Hepatocyte (in vitro differentiated cells): ENCODE measurements at regions not wholly inside any gene's neighbourhood (a gene's known extent, or its start where the extent isn't known, plus 50 kb on each side); places are given as distances from the start of the nearest gene placed in this dataset.

ENCODE experiments used
- CTCF ChIP-seq: fragments of 200-600 bp; sonication (generic); IDR thresholded peaks from 2 replicates; pipeline ENCODE4 v1.5.1; 2016; ENCODE audit warnings: antibody characterized with exemption, mild to moderate bottlenecking; ENCODE audit not compliant: poor library complexity
- EZH2 ChIP-seq: fragments of 200-600 bp; sonication (generic); IDR thresholded peaks from 2 replicates; pipeline ENCODE4 v1.6.1; 2016; ENCODE audit warnings: antibody characterized with exemption, mild to moderate bottlenecking, borderline replicate concordance
- EZH2phosphoT487 ChIP-seq: fragments of 200-600 bp; sonication (generic); IDR thresholded peaks from one replicate; pipeline ENCODE4 v1.6.1; 2018; ENCODE audit warnings: antibody characterized with exemption, mild to moderate bottlenecking, low read depth, moderate library complexity; ENCODE audit not compliant: unreplicated experiment, severe bottlenecking

- TF ChIP-seq CTCF = no peak
- no peak for TF ChIP-seq EZH2
- TF ChIP-seq EZH2phosphoT487 = no peak
Measured at GRCh38 chr2:180306346-180306745, 299.2 kb upstream of the CWC22 start.
